ENCODE measurements at regions not wholly inside any gene's neighbourhood (a gene's known extent, or its start where the extent isn't known, plus 50 kb on each side); places are given as distances from the start of the nearest gene placed in this dataset.
"Not testable (repeated sequence)": the region's sequence is repeated elsewhere in the genome, so short reads cannot be mapped to it uniquely, and the experiment has no call there.

- DNase-seq (ENCODE audit: low spot score): no peak
Measured at GRCh38 chr12:83335748-83336147, 649.0 kb downstream of the TMTC2 start.

- no peak for DNase-seq (ENCODE audit: low spot score)
Measured at GRCh38 chr12:83326666-83327065, 640.0 kb downstream of the TMTC2 start.

GRCh38 chr12:83323866-83324265, 637.2 kb downstream of the TMTC2 start:
- DNase-seq (ENCODE audit: low spot score): no peak

DNA sequence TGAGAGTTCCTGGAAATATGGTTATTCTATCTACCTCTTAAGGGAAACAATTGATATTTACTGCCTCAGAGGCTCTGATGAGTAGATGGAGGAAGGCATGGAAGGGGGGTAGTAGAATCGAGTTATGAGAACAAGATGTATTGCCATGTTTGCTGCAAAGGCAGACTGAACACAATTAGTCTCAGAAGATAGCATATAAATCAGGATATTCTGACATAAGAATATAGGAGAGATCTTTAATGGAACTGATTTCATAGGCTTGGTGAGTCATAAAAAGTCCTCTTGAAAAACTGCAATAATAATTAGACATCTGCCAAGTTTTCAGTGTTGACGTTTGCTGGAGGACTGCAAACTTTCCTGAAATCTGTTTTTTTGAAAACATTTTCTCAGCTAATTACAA, 636.1 kb downstream of the TMTC2 start:
- no peak for DNase-seq (ENCODE audit: low spot score)

GRCh38 chr12:83321971-83322370, 635.3 kb downstream of the TMTC2 start:
- no peak for DNase-seq (ENCODE audit: low spot score)

- no peak for DNase-seq (ENCODE audit: low spot score)
Measured at GRCh38 chr12:83320350-83320749, 633.6 kb downstream of the TMTC2 start.

DNA sequence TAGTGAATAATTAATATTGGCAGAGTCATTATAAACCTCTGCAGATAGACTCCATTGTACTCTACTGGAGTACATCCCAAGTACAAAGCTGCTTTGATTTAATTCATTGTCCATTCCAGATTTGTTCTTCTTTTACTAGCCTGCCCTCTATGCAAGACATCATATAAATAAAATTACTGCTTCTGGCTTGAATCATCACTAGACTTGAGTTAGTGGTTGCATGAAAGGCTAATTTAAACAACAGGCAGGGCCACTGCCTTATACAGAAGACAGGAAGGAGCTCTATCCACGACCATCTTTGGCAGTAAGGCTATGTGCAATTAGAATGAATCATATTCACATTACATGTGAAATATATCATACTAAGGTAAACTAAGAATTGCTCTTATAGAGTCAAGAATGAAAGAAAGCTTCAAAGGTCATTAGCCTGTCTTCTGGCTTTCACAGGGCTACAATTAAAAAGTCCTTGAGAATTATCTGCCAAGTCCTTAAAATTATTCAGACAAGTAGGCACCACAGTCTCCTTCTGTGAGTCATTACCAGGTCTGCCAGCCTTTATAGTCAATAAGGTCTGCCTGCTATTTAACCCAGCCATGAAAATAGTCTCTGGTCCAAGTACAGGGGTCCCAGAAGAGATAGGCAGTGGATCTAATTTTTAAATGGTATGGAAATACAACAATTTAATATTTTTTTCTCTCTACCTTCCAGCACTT, 631.8 kb downstream of the TMTC2 start:
- DNase-seq (ENCODE audit: low spot score): no peak

GRCh38 chr12:83317595-83317994, 630.9 kb downstream of the TMTC2 start:
- no peak for DNase-seq (ENCODE audit: low spot score)

GRCh38 chr12:83313827-83314226, 627.1 kb downstream of the TMTC2 start:
- no peak for DNase-seq (ENCODE audit: low spot score)

GRCh38 chr12:83313322-83313721, 626.6 kb downstream of the TMTC2 start:
- no peak for DNase-seq (ENCODE audit: low spot score)

GRCh38 chr12:83276904-83277303, 590.2 kb downstream of the TMTC2 start:
- DNase-seq (ENCODE audit: low spot score): no peak

DNA sequence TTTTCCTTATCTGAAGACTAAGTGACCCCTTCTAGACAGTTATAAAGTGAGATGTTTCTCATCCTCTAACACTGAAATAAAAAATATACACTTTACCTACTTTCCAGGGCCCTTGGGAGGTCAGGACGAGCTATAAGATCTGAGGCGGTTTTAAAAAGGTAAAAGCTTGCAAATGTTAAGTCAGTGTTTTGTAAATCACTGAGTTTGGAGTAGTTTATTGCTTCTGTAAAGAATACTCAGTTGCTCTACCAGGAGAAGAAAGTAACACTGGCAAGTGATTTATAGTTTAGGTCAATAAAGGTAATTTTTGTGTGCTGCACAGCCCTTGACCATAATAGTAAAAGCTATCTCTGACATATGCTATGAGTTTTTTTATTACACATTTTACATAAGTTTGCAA, 584.5 kb downstream of the TMTC2 start:
- no peak for DNase-seq (ENCODE audit: low spot score)

GRCh38 chr12:83265808-83266207, 579.1 kb downstream of the TMTC2 start:
- no peak for DNase-seq (ENCODE audit: low spot score)

GRCh38 chr12:83261998-83262397, 575.3 kb downstream of the TMTC2 start:
- no peak for DNase-seq (ENCODE audit: low spot score)

DNA sequence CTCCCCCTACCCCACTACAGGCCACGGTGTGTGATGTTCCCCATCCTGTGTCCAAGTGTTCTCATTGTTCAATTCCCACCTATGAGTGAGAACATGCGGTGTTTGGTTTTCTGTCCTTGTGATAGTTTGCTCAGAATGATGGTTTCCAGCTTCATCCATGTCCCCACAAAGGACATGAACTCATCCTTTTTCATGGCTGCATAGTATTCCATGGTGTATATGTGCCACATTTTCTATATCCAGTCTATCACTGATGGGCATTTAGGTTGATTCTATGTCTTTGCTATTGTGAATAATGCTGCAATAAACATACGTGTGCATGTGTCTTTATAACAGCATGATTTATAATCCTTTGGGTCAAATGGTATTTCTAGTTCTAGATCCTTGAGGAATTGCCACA, 573.4 kb downstream of the TMTC2 start:
- not testable (repeated sequence) for DNase-seq (ENCODE audit: low spot score)

- no peak for DNase-seq (ENCODE audit: low spot score)
Measured at GRCh38 chr12:83257726-83258125, 571.0 kb downstream of the TMTC2 start.

- DNase-seq (ENCODE audit: low spot score): no peak
Measured at GRCh38 chr12:83256562-83256961, 569.9 kb downstream of the TMTC2 start.

DNA sequence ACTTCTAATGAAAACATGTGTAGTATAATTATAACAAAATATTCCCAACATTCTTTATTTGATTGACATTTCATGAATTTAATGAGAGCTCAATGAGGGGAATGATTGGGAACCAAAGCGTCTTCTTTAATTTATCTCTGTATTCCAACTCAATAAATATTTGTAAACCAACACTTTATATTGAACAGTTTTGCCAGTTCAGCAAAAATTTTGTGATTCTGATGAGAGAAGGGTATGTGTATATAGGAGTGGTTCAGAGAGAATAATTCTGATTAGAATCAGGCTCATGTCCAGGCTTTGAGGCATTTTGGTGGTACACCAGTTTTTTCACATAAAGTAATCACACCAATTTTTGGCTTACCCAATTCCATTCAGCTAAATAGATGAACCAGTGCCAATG, 564.2 kb downstream of the TMTC2 start:
- DNase-seq (ENCODE audit: low spot score): no peak

DNA sequence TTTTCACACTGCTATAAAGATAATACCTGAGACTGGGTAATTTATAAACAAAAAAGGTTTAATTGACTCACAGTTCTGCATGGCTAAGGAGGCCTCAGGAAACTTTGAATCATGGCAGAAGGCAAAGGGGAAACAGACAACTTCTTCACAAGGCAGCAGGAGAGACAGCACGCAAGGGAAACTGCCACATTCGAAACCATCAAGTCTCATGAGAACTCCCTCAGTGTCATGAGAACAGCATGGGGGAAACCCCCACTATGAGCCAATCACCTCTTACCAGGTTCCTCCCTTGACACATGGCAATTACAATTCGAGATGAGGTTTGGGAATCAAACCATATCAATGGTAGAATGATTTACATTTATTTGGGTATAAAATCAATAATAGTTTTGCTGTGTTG, 558.5 kb downstream of the TMTC2 start:
- DNase-seq (ENCODE audit: low spot score): no peak

GRCh38 chr12:83244001-83244400, 557.3 kb downstream of the TMTC2 start:
- no peak for DNase-seq (ENCODE audit: low spot score)

DNA sequence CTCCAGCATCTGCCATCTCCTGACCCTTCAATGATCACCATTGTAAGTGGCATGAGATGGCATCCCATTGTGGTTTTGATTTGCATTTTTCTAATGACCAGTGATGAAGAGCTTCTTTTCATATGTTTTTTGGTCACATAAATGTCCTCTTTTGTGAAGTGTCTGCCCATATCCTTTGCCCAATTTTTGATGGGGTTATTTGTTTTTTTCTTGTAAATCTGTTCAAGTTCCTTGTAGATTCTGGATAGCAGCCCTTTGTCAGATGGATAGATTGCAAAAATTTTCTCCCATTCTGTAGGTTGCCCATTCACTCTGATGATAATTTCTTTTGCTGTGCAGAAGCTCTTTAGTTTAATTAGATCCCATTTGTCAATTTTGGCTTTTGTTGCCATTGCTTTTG, 547.3 kb downstream of the TMTC2 start:
- not testable (repeated sequence) for DNase-seq (ENCODE audit: low spot score)

- not testable (repeated sequence) for DNase-seq (ENCODE audit: low spot score)
Measured at GRCh38 chr12:83226960-83227359, 540.3 kb downstream of the TMTC2 start.

GRCh38 chr12:83225806-83226205, 539.1 kb downstream of the TMTC2 start:
- DNase-seq (ENCODE audit: low spot score): no peak

GRCh38 chr12:83224012-83224411, 537.3 kb downstream of the TMTC2 start:
- no peak for DNase-seq (ENCODE audit: low spot score)

Measured in CD4-positive, alpha-beta T cell treated with Interleukin-2 at 100 ng/mL for 4 hours (primary cell).